ENCODE measurements at regions not wholly inside any gene's neighbourhood (a gene's known extent, or its start where the extent isn't known, plus 50 kb on each side); places are given as distances from the start of the nearest gene placed in this dataset.

DNA sequence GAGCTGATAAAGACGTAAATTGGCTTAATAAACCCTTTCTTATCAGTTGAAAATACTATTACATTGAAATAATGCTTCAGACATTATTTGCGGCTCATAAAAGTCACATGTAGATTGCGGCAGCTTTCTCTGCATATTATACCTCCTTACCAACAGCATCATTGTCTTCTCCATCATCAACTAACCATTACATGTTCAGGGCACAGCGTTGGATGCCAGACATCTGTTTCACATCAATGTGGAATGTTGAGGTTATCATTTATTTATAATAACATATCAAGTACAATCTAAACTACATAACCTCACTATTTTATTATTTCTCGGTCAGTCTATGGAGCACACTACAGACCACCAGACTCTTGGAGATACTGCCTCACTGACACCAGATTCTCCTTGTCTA is 573.8 kb upstream of the FAT3 start:
- POLR2A ChIA-PET, result no interaction called here
- Histone ChIP-seq H3K9me3 (ENCODE audit: control extremely low read depth in 1 of 3, control insufficient read depth in 2 of 3, insufficient read depth in 1 of 3, low read length in 2 of 3) (peaks cover 0 to 6% (median 0%) of the 10 kb centered on the region in 3 donors), H3K4me3 (ENCODE audit: control extremely low read depth in 1 of 5, extremely low read depth in 1 of 5, insufficient read depth in 1 of 5, low read depth in 2 of 5, low read length in 4 of 5) (no peak overlapping the region), H3K36me3 (replicated peaks in 1 of 2; ENCODE audit: control extremely low read depth in 1 of 2, control insufficient read depth in 1 of 2, extremely low read depth in 1 of 2, insufficient read depth in 2 of 2, low read length in 1 of 2) (no peaks in the 10 kb centered on the region), H3K79me2 (ENCODE audit: control insufficient read depth, insufficient read depth, low read length) (no peaks in the 10 kb centered on the region), H3K4me1 (ENCODE audit: control insufficient read depth in 2 of 2, insufficient read depth in 2 of 2, low read length in 2 of 2) (no peaks in the 10 kb centered on the region), H3K4me2 (replicated peaks; ENCODE audit: low read depth, low read length, poor library complexity, severe bottlenecking) (no peak overlapping the region), H3K27me3 (replicated peaks in 1 of 4; ENCODE audit: control extremely low read depth in 1 of 4, control insufficient read depth in 3 of 4, insufficient read depth in 4 of 4, low read length in 3 of 4) (no peaks in the 10 kb centered on the region), H3K27ac (ENCODE audit: low read length in 2 of 2) (no peak overlapping the region), H4K20me1 (ENCODE audit: control insufficient read depth, insufficient read depth, low read length, poor library complexity, severe bottlenecking) (no peaks in the 10 kb centered on the region), H2AFZ (ENCODE audit: insufficient read depth, low read depth, low read length, poor library complexity, severe bottlenecking) (no peak overlapping the region), H3K9ac (ENCODE audit: low read length) (no peak overlapping the region)
- WGBS (ENCODE audit: insufficient coverage), result 100% methylated on average over 1 of the region's 5 CpGs
- H3K27me3 Mint-ChIP-seq, result no peaks in the 10 kb centered on the region
- H3K4me1 Mint-ChIP-seq, result no peaks in the 10 kb centered on the region
- H3K27ac Mint-ChIP-seq, result no peak overlapping the region
- no peak for ATAC-seq (ENCODE audit: low read depth)
- DNase-seq, result no peak
- CTCF ChIA-PET, result no interaction called here
- no peak overlapping the region for H3K4me3 Mint-ChIP-seq
- H3K9me3 Mint-ChIP-seq (ENCODE audit: insufficient read depth), result peaks cover 2% of the 10 kb centered on the region
- intact Hi-C loops (cut with micrococcal nuclease), result no loop called here
- TF ChIP-seq, protein P1, sequence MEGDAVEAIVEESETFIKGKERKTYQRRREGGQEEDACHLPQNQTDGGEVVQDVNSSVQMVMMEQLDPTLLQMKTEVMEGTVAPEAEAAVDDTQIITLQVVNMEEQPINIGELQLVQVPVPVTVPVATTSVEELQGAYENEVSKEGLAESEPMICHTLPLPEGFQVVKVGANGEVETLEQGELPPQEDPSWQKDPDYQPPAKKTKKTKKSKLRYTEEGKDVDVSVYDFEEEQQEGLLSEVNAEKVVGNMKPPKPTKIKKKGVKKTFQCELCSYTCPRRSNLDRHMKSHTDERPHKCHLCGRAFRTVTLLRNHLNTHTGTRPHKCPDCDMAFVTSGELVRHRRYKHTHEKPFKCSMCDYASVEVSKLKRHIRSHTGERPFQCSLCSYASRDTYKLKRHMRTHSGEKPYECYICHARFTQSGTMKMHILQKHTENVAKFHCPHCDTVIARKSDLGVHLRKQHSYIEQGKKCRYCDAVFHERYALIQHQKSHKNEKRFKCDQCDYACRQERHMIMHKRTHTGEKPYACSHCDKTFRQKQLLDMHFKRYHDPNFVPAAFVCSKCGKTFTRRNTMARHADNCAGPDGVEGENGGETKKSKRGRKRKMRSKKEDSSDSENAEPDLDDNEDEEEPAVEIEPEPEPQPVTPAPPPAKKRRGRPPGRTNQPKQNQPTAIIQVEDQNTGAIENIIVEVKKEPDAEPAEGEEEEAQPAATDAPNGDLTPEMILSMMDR (IDR thresholded peaks at IDR 0.05), result no peak
- TF ChIP-seq EZH2 (IDR thresholded peaks at IDR 0.05; ENCODE audit: borderline replicate concordance, insufficient read depth, low read depth, low read length, poor library complexity, severe bottlenecking), result no peak

DNA sequence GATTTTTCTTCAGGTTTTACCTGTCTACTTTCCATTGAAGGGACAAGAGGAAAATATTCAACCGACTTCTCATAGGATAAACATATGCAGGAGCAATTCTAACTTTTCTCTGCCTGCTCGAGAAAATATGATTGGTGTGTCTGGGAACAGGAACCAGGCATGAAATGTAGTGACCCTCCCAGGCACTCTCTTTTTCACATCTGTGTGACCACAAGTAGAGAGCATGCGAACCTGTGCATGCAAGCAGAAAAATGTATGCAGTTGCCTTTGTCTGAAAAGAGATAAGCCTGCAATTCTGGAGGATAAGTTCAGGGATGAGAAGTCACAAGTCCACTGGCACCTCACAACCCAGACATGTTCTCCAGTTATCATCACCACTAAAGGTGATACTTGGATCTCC is 583.5 kb upstream of the FAT3 start:
- intact Hi-C loops (cut with micrococcal nuclease), result no loop called here
- POLR2A ChIA-PET, result no interaction called here
- Histone ChIP-seq H3K4me3 (ENCODE audit: control extremely low read depth in 1 of 5, extremely low read depth in 1 of 5, insufficient read depth in 1 of 5, low read depth in 2 of 5, low read length in 4 of 5) (no peak overlapping the region), H3K27me3 (replicated peaks in 1 of 4; ENCODE audit: control extremely low read depth in 1 of 4, control insufficient read depth in 3 of 4, insufficient read depth in 4 of 4, low read length in 3 of 4) (no peaks in the 10 kb centered on the region), H3K27ac (ENCODE audit: low read length in 2 of 2) (no peak overlapping the region), H3K4me1 (ENCODE audit: control insufficient read depth in 2 of 2, insufficient read depth in 2 of 2, low read length in 2 of 2) (no peaks in the 10 kb centered on the region), H3K79me2 (ENCODE audit: control insufficient read depth, insufficient read depth, low read length) (no peaks in the 10 kb centered on the region), H3K36me3 (replicated peaks in 1 of 2; ENCODE audit: control extremely low read depth in 1 of 2, control insufficient read depth in 1 of 2, extremely low read depth in 1 of 2, insufficient read depth in 2 of 2, low read length in 1 of 2) (no peaks in the 10 kb centered on the region), H3K9me3 (ENCODE audit: control extremely low read depth in 1 of 3, control insufficient read depth in 2 of 3, insufficient read depth in 1 of 3, low read length in 2 of 3) (no peaks in the 10 kb centered on the region), H2AFZ (ENCODE audit: insufficient read depth, low read depth, low read length, poor library complexity, severe bottlenecking) (no peak overlapping the region), H3K4me2 (replicated peaks; ENCODE audit: low read depth, low read length, poor library complexity, severe bottlenecking) (no peak overlapping the region), H4K20me1 (ENCODE audit: control insufficient read depth, insufficient read depth, low read length, poor library complexity, severe bottlenecking) (no peaks in the 10 kb centered on the region), H3K9ac (ENCODE audit: low read length) (no peak overlapping the region)
- Mint-ChIP-seq H3K9me3 (ENCODE audit: insufficient read depth) (peaks cover 3% of the 10 kb centered on the region), H3K4me1 (no peaks in the 10 kb centered on the region), H3K27me3 (no peaks in the 10 kb centered on the region), H3K27ac (no peak overlapping the region), H3K4me3 (no peak overlapping the region)
- no peak for TF ChIP-seq EZH2 (IDR thresholded peaks at IDR 0.05; ENCODE audit: borderline replicate concordance, insufficient read depth, low read depth, low read length, poor library complexity, severe bottlenecking)
- TF ChIP-seq, protein P1 (IDR thresholded peaks at IDR 0.05), result no peak
- ATAC-seq (ENCODE audit: low read depth) (no peak), DNase-seq (no peak)
- CTCF ChIA-PET, result no interaction called here
- WGBS (ENCODE audit: insufficient coverage), result 100% methylated on average over 1 of the region's 3 CpGs
